NCI-H1092 (cell line): ENCODE measurements at regions not wholly inside any gene's neighbourhood (a gene's known extent, or its start where the extent isn't known, plus 50 kb on each side); places are given as distances from the start of the nearest gene placed in this dataset.

Experiments
- DNase-seq: peaks from one replicate; lab custom pipeline; 2025; lab: John Stamatoyannopoulos, UW

DNA sequence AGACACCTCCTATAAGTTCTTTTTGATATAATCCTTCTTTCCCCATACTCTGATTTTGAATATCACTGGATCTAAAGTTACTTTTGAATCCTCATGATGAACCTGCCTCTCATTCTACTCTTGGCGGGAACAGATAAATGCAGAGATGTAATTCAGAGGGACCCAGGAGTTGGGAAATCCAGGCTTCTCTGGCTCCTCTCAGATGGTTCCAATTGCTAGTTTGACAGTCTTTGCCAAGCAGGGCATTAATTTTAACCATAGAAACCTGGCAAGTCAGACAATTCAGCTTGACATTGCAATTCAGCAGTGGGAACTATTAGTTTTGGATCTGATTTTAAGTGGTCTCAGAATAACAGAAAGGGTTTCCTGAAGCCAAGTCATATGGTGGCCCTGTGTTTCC, 67.3 kb upstream of the KLF12 start:
- DNase-seq = no peak

DNA sequence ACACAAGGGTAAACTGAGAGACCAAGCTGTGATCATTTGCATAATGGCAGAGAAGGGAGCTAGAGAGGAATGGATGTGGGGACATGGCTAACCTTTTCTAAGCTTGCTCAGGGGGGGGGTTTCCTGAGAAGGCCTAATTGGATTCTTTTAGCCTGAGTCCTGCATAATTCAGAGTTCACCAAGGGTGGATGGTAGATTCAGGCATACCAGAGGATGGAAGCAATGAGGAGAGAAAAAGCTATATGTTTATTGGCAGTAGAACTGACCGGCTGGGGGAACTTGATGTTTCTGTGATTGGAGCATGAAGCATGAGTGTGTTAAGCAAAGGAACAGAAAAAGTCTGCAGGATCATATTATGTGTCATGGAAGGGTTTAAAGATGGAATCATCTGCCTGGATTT, 65.9 kb upstream of the KLF12 start:
- DNase-seq = no peak

DNA sequence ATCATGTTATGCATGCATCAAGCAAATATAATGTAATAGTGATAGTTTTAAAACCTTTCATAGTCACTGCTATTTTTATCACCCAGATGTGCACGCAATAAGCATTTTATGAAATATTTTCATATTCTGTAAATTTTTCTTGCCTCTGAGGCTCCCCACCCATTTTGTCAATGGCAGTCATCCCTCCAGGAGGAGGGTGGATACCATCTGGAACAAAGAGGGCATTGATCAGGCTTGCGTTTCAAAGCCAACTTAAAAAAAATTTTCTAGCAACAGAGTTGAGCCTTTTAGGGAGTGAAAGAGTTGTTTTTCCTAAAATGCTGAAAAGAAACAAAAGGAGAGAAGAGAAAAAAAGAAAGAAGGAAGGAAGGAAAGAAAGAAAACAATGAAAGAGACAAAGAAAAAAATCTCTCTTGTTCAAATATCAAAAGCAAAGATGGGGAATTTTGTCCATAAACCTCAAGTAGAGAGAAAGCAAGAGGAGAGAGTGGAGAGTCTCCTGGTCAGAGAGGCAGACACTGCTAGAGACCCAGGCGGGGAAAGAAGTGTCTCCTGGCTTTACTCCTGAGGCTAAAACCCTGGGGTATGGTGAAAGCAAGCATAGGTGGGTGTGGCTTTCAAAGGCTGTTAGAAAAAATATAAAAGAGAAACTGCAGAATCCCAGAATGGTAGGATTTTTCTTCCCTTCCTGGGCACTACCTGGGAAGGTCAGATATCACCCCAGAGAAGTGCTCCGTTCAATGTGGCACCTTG, 63.6 kb upstream of the KLF12 start:
- no peak for DNase-seq

DNA sequence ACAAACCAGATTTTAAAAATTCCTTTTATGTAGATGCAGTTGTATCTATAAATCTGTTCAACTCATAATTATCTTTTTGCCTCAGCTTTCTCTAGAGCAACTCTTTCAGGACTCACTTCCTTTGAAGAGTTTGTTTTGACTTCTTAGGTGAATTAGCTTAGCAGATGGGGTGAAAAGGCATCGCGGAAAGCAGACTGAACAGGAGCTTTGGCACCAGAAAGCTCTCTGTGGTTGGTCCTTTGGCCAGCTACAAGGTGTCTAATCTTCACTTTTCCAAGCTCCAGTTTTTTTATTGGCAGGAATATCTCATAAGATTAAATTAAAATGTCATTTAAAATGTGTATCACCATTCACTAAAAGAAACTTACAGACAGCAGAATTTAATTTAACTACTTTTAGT, 60.6 kb upstream of the KLF12 start:
- DNase-seq = no peak

DNA sequence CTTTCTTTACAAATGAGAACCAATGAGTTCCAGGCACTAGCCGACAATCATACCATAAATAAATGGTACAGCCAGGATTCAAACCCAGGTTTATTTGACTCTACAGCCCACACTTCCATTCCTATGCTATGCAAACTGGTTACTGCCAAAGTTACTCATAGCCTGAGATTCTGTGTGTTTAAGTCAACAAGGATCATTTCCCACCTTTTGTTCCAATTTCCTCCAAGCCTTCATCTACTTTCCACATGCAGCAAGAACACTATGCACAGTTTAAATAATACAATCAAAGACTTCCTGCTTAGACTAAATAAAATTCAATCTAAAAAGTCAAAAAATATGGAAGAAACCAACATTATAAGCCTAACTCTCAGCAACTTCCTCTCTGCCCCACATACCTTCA, 59.2 kb upstream of the KLF12 start:
- DNase-seq = no peak

DNA sequence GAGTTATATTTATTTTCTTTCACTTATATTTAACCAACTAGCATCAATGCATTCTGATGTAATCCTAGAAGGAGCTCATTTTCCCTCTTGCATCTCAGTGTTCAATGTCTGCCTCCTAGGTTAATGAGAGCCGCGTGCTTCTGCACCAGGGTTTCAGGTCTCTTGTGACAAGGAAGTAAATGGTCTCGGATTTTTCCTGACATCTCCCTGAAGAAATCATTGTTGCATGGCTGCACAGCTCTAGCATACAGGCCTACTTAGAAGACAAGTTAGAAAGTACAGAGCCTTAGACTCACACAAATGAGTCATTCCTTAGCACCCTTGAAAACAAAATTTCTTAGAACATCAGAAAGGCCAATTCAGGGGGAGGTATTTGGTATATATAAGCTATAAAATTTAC, 57.2 kb upstream of the KLF12 start:
- no peak for DNase-seq

DNA sequence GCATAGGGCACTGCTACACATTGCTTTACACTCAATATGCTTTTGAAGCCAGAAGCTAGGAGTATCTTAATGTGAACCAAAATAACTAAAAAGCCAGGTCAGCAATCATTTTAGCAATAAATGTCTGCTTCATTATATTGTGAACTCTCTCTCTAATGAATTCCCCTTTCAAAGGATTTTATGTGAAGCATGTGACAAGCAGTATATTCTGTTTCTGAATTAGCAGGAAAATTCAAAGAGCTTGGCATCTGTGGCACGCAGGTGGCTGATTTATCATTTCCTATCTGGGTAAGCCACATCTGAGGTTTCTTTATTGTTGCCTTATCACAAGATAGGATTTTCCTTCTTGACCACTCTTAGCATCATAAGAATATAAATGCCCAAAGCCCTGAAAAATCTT, 56.8 kb upstream of the KLF12 start:
- DNase-seq = no peak

DNA sequence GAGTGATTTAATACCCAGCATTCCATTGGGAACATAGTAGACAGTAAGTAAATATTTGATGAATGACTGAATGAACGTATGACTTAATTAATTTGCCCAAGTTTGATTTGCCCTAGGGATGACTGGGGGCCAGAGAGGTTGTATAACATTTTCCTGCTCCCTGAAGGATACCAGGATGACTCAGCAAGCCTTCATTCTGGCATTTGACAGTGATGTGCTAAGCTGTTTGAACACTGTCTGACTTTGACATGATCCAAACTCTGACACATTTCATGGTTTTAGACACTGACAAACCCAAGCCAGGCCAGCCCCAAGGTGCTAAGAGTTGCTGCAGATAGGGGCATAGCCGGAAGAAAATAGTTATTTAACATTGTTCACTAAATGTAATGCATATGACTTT, 53.4 kb upstream of the KLF12 start:
- no peak for DNase-seq

DNA sequence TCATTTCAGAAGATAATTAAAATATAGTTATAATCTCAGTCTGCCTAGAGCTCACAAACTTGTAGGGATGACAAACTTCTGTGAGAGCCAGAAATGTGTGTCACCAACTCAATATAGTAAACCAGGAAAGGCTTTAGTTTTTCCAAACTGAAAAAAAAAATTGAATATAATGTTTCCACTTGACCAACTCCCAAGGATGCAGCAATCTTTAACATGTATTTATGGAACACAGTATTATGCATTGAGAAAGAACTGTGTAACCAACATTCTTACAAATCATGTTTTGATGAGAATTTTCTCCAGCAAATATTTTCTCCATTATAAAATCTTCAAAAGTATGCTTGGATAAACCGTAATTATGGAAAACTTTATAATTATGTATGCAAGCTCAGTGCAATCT, 50.1 kb upstream of the KLF12 start:
- DNase-seq = no peak
